NCI-H2107 treated with DMSO at 0.1 percent for 48 hours (cell line): ENCODE measurements at regions not wholly inside any gene's neighbourhood (a gene's known extent, or its start where the extent isn't known, plus 50 kb on each side); places are given as distances from the start of the nearest gene placed in this dataset.

Experiments
- DNase-seq: peaks from one replicate; lab custom pipeline; 2025; ENCODE audit not compliant: unreplicated experiment; lab: John Stamatoyannopoulos, UW

DNA sequence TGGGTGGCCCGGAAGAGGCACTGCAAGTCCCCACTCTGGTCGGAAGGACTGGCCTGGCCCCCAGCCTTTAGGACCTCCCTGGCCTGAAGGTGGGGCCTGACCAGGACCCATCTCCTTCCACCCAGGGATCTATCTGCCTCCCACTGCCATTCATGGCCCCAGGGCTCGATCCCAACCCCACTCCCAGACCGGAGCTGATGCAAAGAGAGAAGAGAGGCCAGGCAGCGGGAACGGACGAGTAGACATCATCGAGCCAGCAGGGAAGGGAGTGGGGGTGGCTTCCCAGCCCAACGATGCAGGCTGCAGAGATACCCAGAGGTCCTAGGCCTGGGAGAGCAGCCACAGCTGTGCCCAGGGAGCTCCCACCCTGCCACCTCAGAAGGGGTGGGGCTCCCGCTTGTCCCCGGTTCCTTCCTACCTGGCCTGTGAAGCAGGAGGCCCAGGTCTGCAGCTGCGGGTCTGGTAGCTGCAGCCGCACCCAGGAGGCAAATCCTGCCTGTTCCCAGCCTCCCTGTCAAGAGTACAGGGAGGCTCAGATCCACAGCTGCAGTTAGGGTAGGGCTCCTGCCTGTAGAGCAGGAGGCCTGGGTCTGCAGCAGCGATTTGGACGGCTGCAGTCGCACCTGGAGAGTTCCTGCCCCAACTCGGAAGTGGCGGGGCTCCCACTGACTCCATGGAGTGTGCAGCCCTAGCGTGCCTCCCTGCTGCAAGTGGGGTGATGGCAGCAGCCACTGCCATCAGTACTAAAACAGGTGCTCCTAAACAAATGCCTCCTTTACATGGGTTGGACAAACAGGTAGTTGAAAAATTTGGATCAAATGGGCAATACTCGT is 1151.0 kb upstream of the PHF14 start:
- DNase-seq: no peak

DNA sequence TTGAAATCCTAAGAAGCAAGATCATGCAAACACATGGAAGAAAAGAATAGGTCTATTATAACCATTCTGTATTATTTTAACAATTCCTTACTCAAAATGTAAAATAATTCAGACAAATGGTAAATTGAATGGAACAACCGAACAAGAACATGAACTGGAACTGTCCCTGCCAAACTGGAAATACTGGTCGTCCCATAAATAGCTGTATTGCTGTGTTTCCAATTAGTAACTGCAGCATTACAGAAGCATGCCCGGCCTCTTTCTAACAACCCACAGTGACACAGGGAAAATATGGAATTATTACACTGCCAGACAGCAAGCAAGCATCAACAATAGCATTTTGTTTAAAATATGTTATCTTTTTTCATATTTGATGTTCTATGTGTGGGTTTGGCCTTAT is 1138.5 kb upstream of the PHF14 start:
- DNase-seq: no peak

- DNase-seq: no peak
Observed at GRCh38 chr7:9836671-9837070, 1137.0 kb upstream of the PHF14 start.

- no peak for DNase-seq
Observed at GRCh38 chr7:9842301-9842700, 1131.4 kb upstream of the PHF14 start.

- DNase-seq: no peak
Observed at GRCh38 chr7:9846902-9847301, 1126.8 kb upstream of the PHF14 start.

DNA sequence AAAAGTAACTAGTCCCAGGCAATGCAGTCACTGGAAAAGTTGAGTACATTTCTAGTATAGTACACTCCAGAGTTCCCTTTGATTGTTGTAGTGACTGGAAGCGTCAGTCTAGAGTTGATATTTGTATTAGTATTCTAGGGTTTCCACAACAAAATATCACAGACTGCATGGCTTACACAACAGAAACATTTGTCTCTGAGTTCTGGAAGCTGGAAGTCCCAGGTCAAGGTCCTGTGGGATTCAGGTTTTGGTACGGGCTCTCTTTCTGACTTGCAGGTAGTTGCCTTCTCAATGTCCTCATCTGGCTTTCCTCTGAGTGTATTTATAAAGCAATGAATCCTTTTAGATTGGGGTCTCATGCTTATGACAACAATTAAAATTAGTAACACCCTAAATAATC is 1119.1 kb upstream of the PHF14 start:
- no peak for DNase-seq

GRCh38 chr7:9856668-9857067 is 1117.0 kb upstream of the PHF14 start:
- DNase-seq: no peak

DNA sequence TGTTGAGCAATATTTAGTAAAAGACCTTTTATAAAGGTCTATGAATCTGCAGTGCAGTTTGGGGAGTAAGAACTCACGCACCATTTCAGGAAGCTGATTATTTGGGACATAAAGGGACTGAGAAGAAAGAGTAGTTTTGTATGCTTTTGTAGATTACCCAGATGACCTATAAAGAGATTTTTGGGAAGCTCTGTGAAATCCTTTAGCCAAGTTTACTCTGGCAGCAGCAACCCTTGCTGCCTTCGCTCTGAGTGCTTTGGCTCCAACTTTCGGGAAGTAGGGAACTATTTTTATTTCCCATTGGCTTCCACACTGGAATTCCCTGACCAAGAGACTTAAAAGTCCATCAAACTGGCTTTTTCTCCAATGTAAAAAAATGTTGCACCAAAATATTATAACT is 1110.1 kb upstream of the PHF14 start:
- DNase-seq: no peak

- DNase-seq: no peak
Observed at GRCh38 chr7:9869151-9869550, 1104.5 kb upstream of the PHF14 start.

DNA sequence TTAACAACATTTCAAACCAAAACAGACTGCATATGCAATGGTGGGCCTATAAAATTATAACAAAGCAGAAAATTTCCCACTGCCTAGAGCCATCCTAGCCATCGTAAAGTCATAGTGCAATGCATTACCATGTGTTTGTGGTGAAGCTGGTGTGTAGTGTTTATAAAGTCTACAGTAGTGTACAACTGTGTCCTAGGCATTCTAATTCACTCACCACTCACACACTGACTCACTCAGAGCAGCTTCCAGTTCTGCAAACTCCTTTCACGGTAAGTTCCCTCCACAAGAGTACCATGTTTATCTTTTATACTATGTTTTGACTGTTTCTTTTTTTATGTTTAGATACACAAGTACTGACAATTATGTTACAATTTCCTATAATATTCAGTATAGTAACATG is 1104.1 kb upstream of the PHF14 start:
- DNase-seq: no peak

DNA sequence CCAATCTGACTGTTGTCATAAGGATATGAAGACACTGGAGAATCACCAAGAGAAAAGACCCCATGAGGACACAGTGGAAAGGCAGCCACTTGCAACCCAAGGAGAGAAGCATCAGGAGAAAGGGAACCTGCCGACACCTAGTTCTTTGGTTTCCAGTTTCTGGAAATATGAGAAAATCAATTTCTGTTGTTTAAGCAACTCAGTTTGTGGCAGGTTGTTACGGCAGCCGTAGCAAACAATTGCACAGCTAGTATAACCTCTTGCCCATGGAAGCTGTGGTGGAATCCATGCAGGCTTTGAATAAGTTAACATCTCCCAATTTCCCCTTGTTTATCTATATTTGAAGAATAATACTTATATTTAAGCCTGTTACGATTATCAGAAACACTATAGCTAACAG is 1103.0 kb upstream of the PHF14 start:
- no peak for DNase-seq

DNA sequence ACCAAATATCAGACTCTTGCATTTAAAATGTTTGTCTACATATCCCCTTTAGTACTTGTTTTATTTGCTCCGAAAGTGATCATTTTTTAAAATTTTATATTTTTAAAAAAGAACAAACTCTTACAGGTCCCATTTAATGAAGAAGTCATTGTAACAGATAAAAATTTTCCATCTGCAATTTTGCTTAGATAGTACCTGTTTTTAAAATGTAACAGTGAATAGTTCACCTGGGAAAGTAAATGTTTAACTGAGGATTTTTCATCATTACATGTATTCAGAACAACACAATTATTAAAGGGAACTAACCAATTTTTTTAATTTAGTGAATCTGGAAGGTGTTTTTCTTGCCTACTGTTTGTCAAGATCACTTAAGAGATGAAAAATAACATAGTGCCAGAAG is 1099.5 kb upstream of the PHF14 start:
- no peak for DNase-seq

GRCh38 chr7:9876053-9876452 is 1097.6 kb upstream of the PHF14 start:
- DNase-seq: no peak

DNA sequence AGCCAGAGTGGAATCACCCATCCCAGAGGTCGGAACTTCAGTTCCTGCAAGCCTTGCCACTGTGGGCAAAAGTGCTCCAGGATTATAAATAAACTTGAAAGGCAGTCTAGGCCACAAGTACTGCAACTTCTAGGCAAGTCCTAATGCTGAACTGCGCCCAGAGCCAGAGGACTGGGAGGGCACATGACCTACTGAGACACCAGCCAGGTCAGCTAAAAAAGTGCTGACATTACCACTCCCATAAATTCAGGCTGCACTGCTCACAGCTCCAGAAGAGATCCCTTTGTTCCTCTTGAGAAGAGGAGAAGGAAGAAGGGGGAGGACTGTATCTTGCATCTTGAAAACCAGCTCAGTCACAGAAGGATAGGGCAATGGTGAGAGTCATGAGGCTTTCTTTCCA is 1084.1 kb upstream of the PHF14 start:
- no peak for DNase-seq

DNA sequence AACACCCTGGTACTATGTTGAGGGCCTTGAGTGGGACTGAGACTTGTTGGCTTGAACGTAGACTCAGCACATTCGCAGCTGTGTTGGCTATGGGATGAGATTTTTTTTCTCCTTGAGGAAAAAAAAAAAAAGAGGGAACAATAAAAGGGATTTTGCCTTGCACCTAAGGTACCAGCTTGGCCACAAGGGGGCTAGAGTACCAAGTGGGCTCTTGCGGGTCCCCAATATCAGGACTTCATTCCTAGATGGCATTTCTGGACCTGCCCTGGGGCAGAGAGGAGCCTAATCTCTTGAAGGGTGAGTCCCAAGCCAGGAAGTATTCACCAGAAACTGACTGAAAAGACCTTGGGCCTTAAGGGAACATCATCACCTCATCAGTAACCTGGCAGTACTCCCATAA is 1083.6 kb upstream of the PHF14 start:
- no peak for DNase-seq

GRCh38 chr7:9891056-9891455 is 1082.6 kb upstream of the PHF14 start:
- no peak for DNase-seq

DNA sequence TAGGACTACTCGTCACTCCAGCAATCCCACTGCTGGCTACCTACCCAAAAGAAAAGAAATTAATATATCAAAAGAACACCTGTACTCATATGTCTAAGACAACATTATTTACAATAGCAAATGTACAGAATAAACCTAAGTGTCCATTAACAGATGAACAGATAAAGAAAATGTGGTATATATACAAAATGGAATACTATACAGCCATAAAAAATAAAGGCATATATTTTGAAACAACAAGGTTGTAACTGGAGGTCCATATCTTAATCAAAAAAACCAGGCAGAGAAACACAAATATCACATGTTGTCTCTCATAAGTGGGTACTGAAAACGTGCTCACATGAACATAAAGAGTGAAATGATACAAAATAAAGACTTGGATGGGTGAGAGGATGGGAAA is 1073.3 kb upstream of the PHF14 start:
- DNase-seq: no peak

- DNase-seq: no peak
Observed at GRCh38 chr7:9921326-9921725, 1052.3 kb upstream of the PHF14 start.

DNA sequence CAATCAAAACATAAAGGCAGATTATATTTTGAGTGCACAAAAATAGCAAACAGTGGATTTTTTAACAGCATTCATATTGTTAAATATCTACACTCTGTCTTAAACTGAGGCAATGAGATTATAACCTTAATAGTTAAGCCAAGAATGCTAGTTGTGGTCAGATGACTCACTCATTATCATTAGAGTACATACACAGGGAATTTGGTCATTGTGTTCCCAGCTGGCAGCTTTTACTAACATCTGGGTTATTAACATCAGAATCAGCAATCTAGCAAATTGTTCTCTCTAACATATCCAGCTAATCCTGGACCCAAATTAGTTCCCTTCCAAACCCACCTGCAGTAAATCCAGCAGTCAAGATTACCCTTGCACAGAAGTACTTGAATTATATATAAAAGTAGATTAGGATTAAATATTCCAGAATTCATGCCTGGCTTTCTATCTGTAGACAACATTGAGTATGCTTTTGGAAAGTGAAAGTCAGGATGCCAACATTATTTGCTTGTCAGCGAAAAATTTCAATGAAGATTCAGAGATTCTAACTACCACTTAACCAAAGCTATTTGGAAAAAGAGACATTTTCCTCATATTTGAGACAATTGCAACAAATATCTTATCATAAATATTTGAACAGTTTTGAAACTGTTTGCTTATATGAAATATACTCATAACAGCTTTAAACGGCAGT is 1035.6 kb upstream of the PHF14 start:
- no peak for DNase-seq

DNA sequence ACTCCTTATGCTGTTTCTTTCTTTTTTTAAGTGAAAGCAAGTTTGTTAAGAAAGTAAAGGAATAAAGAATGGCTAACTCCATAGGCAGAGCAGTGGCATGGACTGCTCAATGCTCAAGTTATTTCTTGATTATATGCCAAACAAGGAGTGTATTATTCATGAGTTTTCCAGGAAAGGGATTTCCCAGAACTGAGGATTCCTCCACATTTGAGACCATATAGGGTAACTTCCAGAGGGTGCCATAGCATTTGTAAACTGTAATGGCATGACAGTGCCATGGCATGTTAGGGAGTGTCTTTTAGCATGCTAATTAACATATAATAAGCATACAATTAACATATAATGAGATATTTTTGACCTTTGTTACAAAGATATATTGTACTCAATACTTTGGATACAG is 1034.5 kb upstream of the PHF14 start:
- no peak for DNase-seq

GRCh38 chr7:9945131-9945530 is 1028.5 kb upstream of the PHF14 start:
- peak; percentile 98 for DNase-seq

DNA sequence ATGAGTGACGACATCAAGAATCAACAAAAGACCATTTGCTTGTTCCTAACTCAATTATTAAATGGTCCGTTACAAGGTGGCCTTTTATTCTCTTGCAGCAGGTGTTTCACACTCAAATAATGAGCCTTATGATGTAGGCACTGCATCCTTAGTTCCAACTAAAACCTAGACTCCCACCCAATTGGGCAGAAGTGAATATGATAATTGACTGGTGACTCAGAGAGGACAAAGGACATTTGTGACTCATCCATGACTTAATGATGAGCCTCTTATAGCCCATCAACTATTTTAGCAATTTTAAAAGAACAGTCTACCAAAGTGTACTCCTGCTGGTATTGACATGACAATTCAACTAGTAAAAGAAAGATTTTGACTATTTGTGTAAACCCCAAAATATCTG is 1027.8 kb upstream of the PHF14 start:
- peak; percentile 97 for DNase-seq

DNA sequence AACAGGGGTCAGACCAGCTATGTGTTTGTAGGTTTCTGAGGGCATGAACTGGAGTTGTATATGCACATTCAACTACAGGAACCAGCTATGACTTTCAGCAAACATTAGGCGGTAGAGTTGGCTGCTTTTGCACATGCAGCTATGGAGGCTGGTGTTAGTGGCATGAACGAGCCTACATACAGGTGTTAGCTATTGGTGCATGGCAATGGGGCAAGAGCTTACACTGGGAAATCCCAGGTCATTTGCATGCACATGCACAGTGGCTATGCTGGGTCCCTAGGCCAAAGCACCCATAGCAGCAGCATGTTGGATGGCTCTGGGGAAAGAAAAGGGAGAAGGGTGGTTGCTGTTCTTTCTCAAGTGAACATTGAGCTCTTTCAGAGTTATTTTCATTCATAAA is 1018.5 kb upstream of the PHF14 start:
- no peak for DNase-seq
